AG09319 (cell line): ENCODE measurements at regions not wholly inside any gene's neighbourhood (a gene's known extent, or its start where the extent isn't known, plus 50 kb on each side); places are given as distances from the start of the nearest gene placed in this dataset.
"Not testable (repeated sequence)": the region's sequence is repeated elsewhere in the genome, so short reads cannot be mapped to it uniquely, and the experiment has no call there.

Source experiments
- DNase-seq: peaks from one replicate; pipeline ENCODE4 v3.0.0-alpha.2; 2010; ENCODE audit warnings: low read depth; ENCODE audit errors: extremely low read depth
- CTCF ChIP-seq: IDR thresholded peaks from 2 replicates; pipeline ENCODE4 v1.5.1; 2011; ENCODE audit warnings: low read depth, mild to moderate bottlenecking, inconsistent platforms, low read length, moderate library complexity

- TF ChIP-seq CTCF = no peak
- no peak for DNase-seq
Measured at GRCh38 chr2:226168496-226169160, 631.0 kb downstream of the IRS1 start.

GRCh38 chr2:226164512-226164911 lies 635.1 kb downstream of the IRS1 start:
- DNase-seq = no peak
- no peak for TF ChIP-seq CTCF

DNA sequence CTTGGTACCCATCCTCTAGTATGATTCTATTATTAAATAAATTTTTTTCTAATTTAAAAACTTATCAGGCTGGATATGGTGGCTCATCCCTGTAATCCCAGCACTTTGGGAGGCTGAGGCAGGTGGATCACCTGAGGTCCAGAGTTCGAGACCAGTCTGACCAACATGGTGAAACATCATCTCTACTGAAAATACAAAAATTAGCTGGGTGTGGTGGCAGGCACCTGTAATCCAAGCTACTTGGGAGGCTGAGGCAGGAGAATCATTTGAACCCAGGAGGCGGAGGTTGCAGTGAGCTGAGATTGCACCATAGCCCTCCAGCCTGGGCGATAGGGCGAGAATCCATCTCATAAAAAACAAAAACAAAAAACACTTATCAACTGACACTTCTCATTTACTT lies 639.0 kb downstream of the IRS1 start:
- not testable (repeated sequence) for DNase-seq

DNA sequence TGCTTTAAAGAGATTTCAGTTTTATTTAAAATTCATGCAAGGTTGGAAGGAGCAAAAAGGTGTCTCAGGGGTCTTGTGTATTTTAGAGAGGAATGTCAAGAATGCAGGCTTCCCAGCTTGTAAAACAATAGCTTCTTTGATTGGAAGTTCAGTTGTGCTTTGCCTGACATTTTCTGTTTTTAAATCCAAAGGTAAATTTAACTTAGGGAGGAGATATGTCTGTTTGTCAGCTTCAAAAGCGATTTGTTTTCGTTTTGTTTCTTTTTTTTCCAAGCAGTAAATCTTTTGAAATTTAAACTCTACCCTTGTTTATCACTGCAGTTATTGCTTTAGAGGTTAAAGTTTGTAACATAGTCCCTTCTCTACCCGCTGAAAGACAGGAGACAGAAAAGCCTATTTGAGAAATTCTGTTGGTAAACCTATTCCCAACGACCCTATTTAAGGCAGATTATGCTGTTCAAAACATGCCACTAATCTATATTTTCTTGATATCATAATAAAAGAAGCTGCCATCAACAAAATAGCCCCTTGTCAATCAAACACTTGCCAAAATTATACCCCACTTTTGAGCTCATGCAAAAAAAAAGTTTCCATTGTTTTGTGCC lies 639.6 kb downstream of the IRS1 start:
- TF ChIP-seq CTCF = no peak
- no peak for DNase-seq

GRCh38 chr2:226158940-226159339 lies 640.7 kb downstream of the IRS1 start:
- no peak for TF ChIP-seq CTCF
- no peak for DNase-seq

GRCh38 chr2:226158229-226158628 lies 641.4 kb downstream of the IRS1 start:
- no peak for DNase-seq
- TF ChIP-seq CTCF = no peak

DNA sequence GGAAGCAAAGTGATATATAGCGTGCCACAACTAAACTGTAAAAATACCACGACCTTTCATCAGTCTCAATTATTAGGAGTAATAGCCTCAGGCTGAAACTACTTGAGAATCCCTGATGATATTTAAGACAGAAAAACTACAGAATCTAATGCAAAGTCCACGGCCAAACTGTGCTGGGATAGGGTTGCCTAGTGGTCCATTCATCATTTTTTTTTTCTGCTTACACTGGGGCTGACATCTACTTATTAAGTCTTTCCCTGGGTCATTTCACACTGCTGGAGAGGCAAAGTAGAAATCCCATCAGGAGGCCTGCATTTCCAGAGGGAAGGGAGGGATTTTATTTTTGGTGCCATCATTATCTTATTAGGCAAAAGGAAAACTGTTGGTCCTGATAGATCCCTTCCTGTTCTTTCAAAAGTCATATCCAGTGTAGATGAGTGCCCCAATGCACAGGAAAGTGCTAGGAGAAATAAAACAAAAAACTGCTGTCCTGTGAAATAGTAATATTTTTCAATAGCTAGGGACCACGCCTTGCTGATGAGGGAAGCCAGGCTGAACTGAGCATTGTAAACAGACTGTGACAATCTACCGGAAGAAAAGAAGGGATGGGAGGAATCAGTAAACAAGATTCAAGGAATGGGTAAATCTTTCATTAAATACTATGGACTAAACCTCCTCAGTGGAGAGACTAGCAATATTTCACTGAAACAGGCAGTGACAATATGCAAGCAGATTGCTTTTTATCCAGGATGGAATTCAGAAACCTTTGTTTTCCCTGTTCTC lies 644.3 kb downstream of the IRS1 start:
- TF ChIP-seq CTCF = no peak
- no peak for DNase-seq
